Ascending aorta (tissue), 2 donors: ENCODE measurements at regions not wholly inside any gene's neighbourhood (a gene's known extent, or its start where the extent isn't known, plus 50 kb on each side); places are given as distances from the start of the nearest gene placed in this dataset.

Source experiments
- DNase-seq, 2 donors: peaks; one replicate each; pipeline ENCODE4 v3.0.0-alpha.2; 2019; ENCODE audit warnings: low spot score in 2 of 2
- H3K27ac ChIP-seq, 2 donors: fragments of 200-600 bp; sonication (generic); one replicate each; pipeline ENCODE4 v1.5.1; 2016 to 2017; ENCODE audit warnings: mild to moderate bottlenecking in 1 of 2
- H3K27me3 ChIP-seq: fragments of 200-600 bp; sonication (generic); one replicate; pipeline ENCODE4 v1.5.1; 2017
- H3K36me3 ChIP-seq, 2 donors: fragments of 200-600 bp; sonication (generic); one replicate each; pipeline ENCODE4 v1.5.1; 2016
- H3K4me1 ChIP-seq, 2 donors: fragments of 200-600 bp; sonication (generic); one replicate each; pipeline ENCODE4 v1.5.1; 2016 to 2017; ENCODE audit warnings: mild to moderate bottlenecking in 1 of 2
- H3K4me3 ChIP-seq, 2 donors: fragments of 200-600 bp; sonication (generic); one replicate each; pipeline ENCODE4 v1.5.1; 2016 to 2017; ENCODE audit warnings: mild to moderate bottlenecking in 1 of 2
- H3K9me3 ChIP-seq, 2 donors: fragments of 200-600 bp; sonication (generic); one replicate each; pipeline ENCODE4 v1.5.1; 2016
- CTCF ChIP-seq, 3 experiments: fragments of 200-600 bp in 2 of 3; fragments of 450-650 bp in 1 of 3; sonication (generic) in 2 of 3; IDR thresholded peaks; one replicate each; pipeline ENCODE4 v1.5.1; 2016 to 2019; ENCODE audit warnings: antibody characterized with exemption in 3 of 3, mild to moderate bottlenecking in 1 of 3, moderate library complexity in 1 of 3
- intact Hi-C: fragments of 100-400 bp; cut with DNase I; formaldehyde crosslinking; loops from one replicate; pipeline ENCODE4 v1.15.1; 2023

- no peak overlapping the region for H3K27ac ChIP-seq
- H3K4me3 ChIP-seq, result no peak overlapping the region
- no peaks in the 10 kb centered on the region for H3K4me1 ChIP-seq
- no peaks in the 10 kb centered on the region for H3K36me3 ChIP-seq
- no peak for TF ChIP-seq CTCF (IDR thresholded peaks at IDR 0.05)
- no peak for DNase-seq
- H3K27me3 ChIP-seq, result no peaks in the 10 kb centered on the region
- intact Hi-C loops, result no loop called here
- H3K9me3 ChIP-seq, result no peaks in the 10 kb centered on the region
Measured at GRCh38 chr10:118447478-118448270, 105.5 kb upstream of the FAM204A start.

GRCh38 chr10:118445535-118445934, 103.4 kb upstream of the FAM204A start:
- DNase-seq, result no peak
- H3K4me1 ChIP-seq, result no peaks in the 10 kb centered on the region
- no peak for TF ChIP-seq CTCF (IDR thresholded peaks at IDR 0.05)
- no peaks in the 10 kb centered on the region for H3K27me3 ChIP-seq
- no peaks in the 10 kb centered on the region for H3K36me3 ChIP-seq
- H3K4me3 ChIP-seq, result no peak overlapping the region
- H3K27ac ChIP-seq, result no peak overlapping the region
- H3K9me3 ChIP-seq, result no peaks in the 10 kb centered on the region
- intact Hi-C loops, result no loop called here

DNA sequence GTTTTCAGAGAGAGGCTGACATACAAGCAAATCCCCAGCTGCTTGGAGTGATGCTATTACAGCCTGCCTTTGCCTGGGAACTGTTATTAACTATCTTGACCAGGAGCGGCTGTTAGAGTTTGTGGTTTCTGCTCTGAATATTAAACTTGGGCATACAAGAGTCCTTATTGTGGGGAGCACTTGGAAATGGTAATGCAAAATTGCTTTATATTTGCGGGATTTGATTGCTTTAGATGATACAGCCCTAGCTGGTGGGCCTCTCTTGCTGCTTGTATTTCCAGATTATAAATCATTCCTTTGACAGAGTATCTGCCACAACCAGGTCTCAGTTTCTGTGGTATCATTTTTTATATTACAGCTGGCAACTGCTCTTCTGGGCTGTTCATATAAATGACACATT, 101.9 kb upstream of the FAM204A start:
- Histone ChIP-seq H3K27ac (no peak overlapping the region), H3K4me1 (no peaks in the 10 kb centered on the region), H3K4me3 (no peak overlapping the region), H3K9me3 (no peaks in the 10 kb centered on the region), H3K36me3 (no peaks in the 10 kb centered on the region), H3K27me3 (no peaks in the 10 kb centered on the region)
- no peak for DNase-seq
- TF ChIP-seq CTCF (IDR thresholded peaks at IDR 0.05), result no peak
- intact Hi-C loops, result no loop called here

DNA sequence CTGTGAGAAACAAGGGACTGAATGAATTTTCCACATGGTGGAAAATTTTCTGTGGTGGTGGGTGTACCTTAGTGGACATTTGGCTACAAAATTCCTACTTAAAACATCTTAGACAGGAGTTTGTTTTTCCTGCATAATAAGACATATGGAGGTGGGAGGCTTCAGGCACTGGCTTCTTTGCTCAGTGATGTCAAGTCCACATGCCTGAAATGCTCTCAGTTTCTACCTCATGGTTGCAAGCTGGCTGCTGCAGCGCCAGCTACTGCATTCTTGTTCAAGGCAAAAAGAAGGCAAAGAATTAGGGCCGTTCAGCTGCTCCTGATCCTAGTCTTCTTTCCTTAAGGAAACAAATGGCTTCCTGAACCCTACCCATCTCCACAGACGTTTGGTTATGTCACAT, 99.9 kb upstream of the FAM204A start:
- Histone ChIP-seq H3K9me3 (no peaks in the 10 kb centered on the region), H3K27ac (no peak overlapping the region), H3K36me3 (no peaks in the 10 kb centered on the region), H3K27me3 (no peaks in the 10 kb centered on the region), H3K4me1 (no peaks in the 10 kb centered on the region), H3K4me3 (no peak overlapping the region)
- no peak for TF ChIP-seq CTCF (IDR thresholded peaks at IDR 0.05)
- intact Hi-C loops, result no loop called here
- DNase-seq, result no peak

- DNase-seq, result no peak
- no peaks in the 10 kb centered on the region for H3K27me3 ChIP-seq
- H3K9me3 ChIP-seq, result no peaks in the 10 kb centered on the region
- intact Hi-C loops, result no loop called here
- H3K4me3 ChIP-seq, result no peak overlapping the region
- no peaks in the 10 kb centered on the region for H3K36me3 ChIP-seq
- H3K27ac ChIP-seq, result no peak overlapping the region
- no peak for TF ChIP-seq CTCF (IDR thresholded peaks at IDR 0.05)
- no peaks in the 10 kb centered on the region for H3K4me1 ChIP-seq
Measured at GRCh38 chr10:118439824-118440223, 97.7 kb upstream of the FAM204A start.

- DNase-seq, result no peak
- intact Hi-C loops, result no loop called here
- no peak for TF ChIP-seq CTCF (IDR thresholded peaks at IDR 0.05)
- Histone ChIP-seq H3K27me3 (no peaks in the 10 kb centered on the region), H3K4me3 (no peak overlapping the region), H3K27ac (no peak overlapping the region), H3K4me1 (no peaks in the 10 kb centered on the region), H3K9me3 (no peaks in the 10 kb centered on the region), H3K36me3 (no peaks in the 10 kb centered on the region)
Measured at GRCh38 chr10:118436742-118437141, 94.6 kb upstream of the FAM204A start.
